ENCODE measurements at regions not wholly inside any gene's neighbourhood (a gene's known extent, or its start where the extent isn't known, plus 50 kb on each side); places are given as distances from the start of the nearest gene placed in this dataset.
A peak's percentile ranks its signal among the peaks of the same experiment; 100 is the strongest.
"Not testable (repeated sequence)": the region's sequence is repeated elsewhere in the genome, so short reads cannot be mapped to it uniquely, and the experiment has no call there.

GRCh38 chr3:103924544-103924943, 1442.2 kb upstream of the ALCAM start:
- DNase-seq = no peak

- DNase-seq = no peak
Measured at GRCh38 chr3:103926936-103927335, 1439.8 kb upstream of the ALCAM start.

- DNase-seq = no peak
Measured at GRCh38 chr3:103927896-103928295, 1438.8 kb upstream of the ALCAM start.

- DNase-seq = no peak
Measured at GRCh38 chr3:103937094-103937493, 1429.6 kb upstream of the ALCAM start.

GRCh38 chr3:103947062-103947461, 1419.6 kb upstream of the ALCAM start:
- no peak for DNase-seq

GRCh38 chr3:103949693-103950092, 1417.0 kb upstream of the ALCAM start:
- DNase-seq = peak; percentile 49

- no peak for DNase-seq
Measured at GRCh38 chr3:103950676-103951075, 1416.0 kb upstream of the ALCAM start.

- DNase-seq = no peak
Measured at GRCh38 chr3:103953796-103954195, 1412.9 kb upstream of the ALCAM start.

GRCh38 chr3:103960819-103961218, 1405.9 kb upstream of the ALCAM start:
- no peak for DNase-seq

- DNase-seq = no peak
Measured at GRCh38 chr3:103963599-103963998, 1403.1 kb upstream of the ALCAM start.

GRCh38 chr3:103965764-103966163, 1400.9 kb upstream of the ALCAM start:
- no peak for DNase-seq

- no peak for DNase-seq
Measured at GRCh38 chr3:103966749-103967148, 1400.0 kb upstream of the ALCAM start.

GRCh38 chr3:103968131-103968530, 1398.6 kb upstream of the ALCAM start:
- DNase-seq = no peak

- DNase-seq = no peak
Measured at GRCh38 chr3:103968751-103969150, 1398.0 kb upstream of the ALCAM start.

GRCh38 chr3:103976931-103977339, 1389.8 kb upstream of the ALCAM start:
- no peak for DNase-seq

GRCh38 chr3:103977417-103977816, 1389.3 kb upstream of the ALCAM start:
- DNase-seq = no peak

GRCh38 chr3:103991461-103992115, 1375.1 kb upstream of the ALCAM start:
- no peak for DNase-seq

GRCh38 chr3:103992469-103992868, 1374.2 kb upstream of the ALCAM start:
- DNase-seq = no peak

- no peak for DNase-seq
Measured at GRCh38 chr3:104004956-104005355, 1361.8 kb upstream of the ALCAM start.

- no peak for DNase-seq
Measured at GRCh38 chr3:104005815-104006214, 1360.9 kb upstream of the ALCAM start.

GRCh38 chr3:104018541-104018940, 1348.2 kb upstream of the ALCAM start:
- DNase-seq = no peak

- no peak for DNase-seq
Measured at GRCh38 chr3:104031598-104031997, 1335.1 kb upstream of the ALCAM start.

- no peak for DNase-seq
Measured at GRCh38 chr3:104032283-104032682, 1334.4 kb upstream of the ALCAM start.

GRCh38 chr3:104040896-104041295, 1325.8 kb upstream of the ALCAM start:
- DNase-seq = no peak

GRCh38 chr3:104043001-104043543, 1323.6 kb upstream of the ALCAM start:
- not testable (repeated sequence) for DNase-seq

Measured in NCI-H1436 (cell line).